D721Med (cell line): ENCODE measurements at regions not wholly inside any gene's neighbourhood (a gene's known extent, or its start where the extent isn't known, plus 50 kb on each side); places are given as distances from the start of the nearest gene placed in this dataset.

Source experiments
- DNase-seq: peaks from one replicate; pipeline ENCODE4 v3.0.0; 2011; ENCODE audit warnings: low spot score; ENCODE audit not compliant: insufficient read length
- FAIRE-seq: peaks from 2 replicates; lab custom pipeline; 2011; peaks lifted over from hg19 to GRCh38; lab: Jason Lieb, UNC
- CTCF ChIP-seq: IDR thresholded peaks from 2 replicates; pipeline ENCODE4 v1.5.1; 2012; ENCODE audit warnings: mild to moderate bottlenecking, control low read depth; ENCODE audit not compliant: insufficient read depth; ENCODE audit errors: missing control alignments

GRCh38 chr12:4169531-4169930 lies 104.0 kb upstream of the CCND2 start:
- FAIRE-seq: no peak
- DNase-seq: no peak
- TF ChIP-seq CTCF: no peak

- no peak for FAIRE-seq
- no peak for DNase-seq
- no peak for TF ChIP-seq CTCF
Observed at GRCh38 chr12:4168036-4168435, 105.5 kb upstream of the CCND2 start.

- no peak for TF ChIP-seq CTCF
- FAIRE-seq (no peak), DNase-seq (no peak)
Observed at GRCh38 chr12:4164559-4165558, 108.7 kb upstream of the CCND2 start.

- TF ChIP-seq CTCF: no peak
- DNase-seq: no peak
- no peak for FAIRE-seq
Observed at GRCh38 chr12:4164188-4164558, 109.4 kb upstream of the CCND2 start.

- no peak for TF ChIP-seq CTCF
- FAIRE-seq (no peak), DNase-seq (no peak)
Observed at GRCh38 chr12:4161718-4162117, 111.8 kb upstream of the CCND2 start.

GRCh38 chr12:4160314-4161040 lies 113.1 kb upstream of the CCND2 start:
- no peak for TF ChIP-seq CTCF
- DNase-seq (no peak), FAIRE-seq (no peak)
